T-helper 2 cell treated with Interferon-gamma antibody and Interleukin-4, amounts not matched to agents 100 ng/mL and 5 ng/mL, for 36 hours (primary cell): ENCODE measurements at regions not wholly inside any gene's neighbourhood (a gene's known extent, or its start where the extent isn't known, plus 50 kb on each side); places are given as distances from the start of the nearest gene placed in this dataset.

ENCODE experiments used
- intact Hi-C: fragments of 100-400 bp; cut with micrococcal nuclease; formaldehyde crosslinking; loops from one replicate; pipeline ENCODE4 v1.15.1; 2023

DNA sequence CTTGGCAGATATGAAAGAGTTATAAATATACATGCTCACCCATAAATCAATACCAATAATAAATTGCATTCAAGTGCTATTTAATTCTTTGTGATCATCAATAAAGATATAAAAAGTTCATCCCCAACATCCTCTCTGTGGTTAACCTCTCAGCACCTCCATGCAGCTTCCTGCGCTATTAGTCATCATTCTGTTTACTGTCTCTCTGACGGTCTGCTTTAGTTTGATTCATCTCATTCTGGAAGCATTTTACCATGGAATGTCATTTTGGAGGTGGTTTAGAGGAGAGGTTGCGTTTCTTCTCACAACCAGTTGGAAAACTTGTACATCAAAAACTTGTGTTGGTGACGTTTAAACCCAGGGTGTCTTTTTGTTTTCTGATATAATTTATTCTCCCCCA lies 486.6 kb downstream of the BRINP1 start:
- intact Hi-C loops = no loop called here

DNA sequence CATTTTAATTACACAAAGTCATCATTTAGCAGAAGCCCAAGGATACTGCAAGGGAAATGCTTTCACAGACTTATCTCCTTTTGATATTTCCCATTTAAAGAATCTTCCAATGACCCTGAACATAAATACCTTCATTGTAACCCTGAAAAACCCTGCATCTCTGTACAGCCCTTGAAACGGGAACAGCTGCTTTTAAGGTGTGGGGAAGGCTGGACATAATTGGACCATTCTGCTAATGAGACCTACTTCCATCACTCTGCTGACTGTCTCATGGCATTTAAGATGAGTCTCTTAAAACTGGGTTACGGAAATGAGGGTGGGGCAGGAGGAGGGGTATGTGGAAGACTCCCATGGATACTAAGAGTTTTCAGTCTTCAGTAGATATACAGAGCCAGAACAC lies 485.8 kb downstream of the BRINP1 start:
- intact Hi-C loops = no loop called here

DNA sequence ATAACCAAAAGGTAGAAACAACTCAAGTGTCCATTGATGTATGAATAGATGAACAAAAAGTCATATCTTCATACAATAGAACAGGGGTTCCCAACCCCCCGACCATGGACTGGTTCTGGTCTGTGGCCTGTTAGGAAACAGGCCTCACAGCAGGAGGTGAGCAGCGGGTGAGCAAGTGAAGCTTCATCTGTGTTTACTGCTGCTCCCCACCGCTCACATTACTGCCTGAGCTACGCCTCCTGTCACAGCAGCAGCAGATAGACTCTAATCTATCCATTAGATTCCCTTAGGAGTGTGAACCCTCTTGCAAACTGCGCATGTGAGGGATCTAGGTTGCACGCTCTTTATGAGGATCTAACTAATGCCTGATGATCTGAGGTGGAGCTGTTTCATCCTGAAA lies 478.0 kb downstream of the BRINP1 start:
- intact Hi-C loops = no loop called here

DNA sequence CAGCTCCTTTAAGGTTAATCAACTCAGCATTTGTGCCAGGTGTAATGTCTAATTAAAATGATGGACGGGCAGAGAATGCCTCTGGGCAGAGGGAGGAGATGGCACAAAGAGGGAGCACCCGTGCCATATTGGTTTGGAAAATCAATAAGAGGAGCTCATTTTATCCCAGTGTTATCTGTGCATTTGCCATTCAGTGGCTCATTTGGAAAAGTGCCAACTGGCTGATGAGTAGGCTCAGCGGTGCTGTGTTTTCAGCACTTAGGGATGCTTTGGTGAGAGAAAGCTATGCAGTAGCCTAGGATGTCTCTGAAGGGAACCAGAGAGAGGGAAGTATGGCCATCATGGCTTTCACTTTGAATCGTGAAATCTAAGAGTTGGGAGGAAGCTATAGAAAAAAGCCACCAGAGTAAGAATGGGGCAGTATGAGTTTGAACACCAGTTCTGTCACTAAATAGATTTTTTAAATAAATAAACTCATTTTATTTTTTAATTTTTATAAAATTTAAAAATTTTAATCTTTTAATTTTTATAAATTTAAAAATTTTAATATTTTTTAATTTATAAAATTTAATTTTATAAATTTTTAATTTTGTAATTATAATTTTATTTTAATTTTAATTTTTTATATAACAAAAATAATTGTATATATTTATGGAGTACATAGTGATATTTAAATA lies 472.8 kb downstream of the BRINP1 start:
- intact Hi-C loops = no loop called here

DNA sequence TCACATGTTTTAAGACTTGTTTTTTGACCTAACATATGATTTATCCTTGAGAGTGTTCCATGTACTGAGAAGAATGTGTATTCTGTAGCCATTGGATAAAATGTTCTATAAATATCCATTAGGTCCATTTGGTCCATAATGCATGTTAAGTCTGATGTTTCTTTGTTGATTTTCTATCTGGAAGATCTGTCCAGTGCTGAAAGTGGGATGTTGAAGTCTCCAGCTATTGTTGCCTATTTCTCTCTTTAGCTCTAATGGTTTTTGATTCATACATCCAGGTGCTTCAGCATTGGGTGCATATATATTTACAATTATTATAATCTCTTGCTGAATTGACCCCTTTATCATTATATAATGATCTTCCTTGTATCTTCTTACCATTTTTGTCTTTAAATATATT lies 451.1 kb downstream of the BRINP1 start:
- intact Hi-C loops = no loop called here

DNA sequence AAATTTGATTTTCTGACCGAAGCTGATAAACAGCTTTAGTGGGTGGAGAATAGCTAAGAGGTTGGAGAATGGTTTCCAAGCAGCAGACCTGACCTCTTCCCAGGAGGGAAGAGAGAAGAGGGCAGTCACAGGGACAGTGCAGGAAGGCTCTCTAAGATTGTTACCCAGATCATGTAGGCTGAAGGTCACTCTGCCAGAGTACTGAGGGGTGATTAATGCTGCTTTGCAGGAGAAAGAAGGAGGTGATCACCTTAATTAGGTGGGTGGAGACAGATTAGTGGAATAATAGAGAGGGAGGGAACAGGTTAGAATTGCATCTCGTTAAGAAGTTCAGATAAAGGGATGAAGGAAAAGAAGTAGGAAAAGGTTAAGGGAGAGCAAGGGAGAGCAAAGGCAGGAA lies 440.5 kb downstream of the BRINP1 start:
- intact Hi-C loops = no loop called here

DNA sequence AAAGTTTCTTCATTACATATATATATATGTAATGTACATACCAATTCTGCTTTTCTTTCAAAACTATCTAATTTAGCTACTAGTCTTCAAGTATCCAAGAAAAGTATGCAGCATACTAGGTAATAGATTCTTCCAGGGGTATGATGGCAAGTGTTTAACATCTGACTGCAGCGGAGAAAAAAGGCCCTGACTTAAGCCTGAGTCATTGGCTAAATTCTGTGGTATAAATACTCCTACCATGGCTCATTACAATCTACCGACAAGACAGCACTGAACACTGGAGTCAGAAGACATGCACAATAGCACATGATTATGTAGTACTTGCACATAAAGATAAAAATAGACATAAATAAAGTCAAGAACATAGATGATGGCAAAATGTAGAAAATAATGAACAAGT lies 439.9 kb downstream of the BRINP1 start:
- intact Hi-C loops = no loop called here

DNA sequence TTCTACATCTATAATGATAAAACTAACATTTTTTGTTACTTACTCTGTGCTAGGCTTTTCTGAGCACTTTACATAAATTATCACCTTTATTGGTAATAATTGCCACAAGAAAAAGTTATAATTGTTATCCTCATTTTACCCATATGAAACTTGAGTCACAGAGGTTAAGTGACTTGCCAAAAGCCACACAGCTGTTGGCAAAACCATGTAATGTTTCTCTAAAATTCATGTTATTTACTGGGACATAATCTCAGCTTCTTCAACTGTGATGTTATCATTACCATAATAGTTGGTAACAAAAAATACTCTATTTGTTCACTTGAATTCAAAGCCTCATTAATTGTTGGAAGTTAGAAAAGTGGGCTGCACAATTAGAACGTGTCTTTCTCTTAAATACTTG lies 437.3 kb downstream of the BRINP1 start:
- intact Hi-C loops = no loop called here

DNA sequence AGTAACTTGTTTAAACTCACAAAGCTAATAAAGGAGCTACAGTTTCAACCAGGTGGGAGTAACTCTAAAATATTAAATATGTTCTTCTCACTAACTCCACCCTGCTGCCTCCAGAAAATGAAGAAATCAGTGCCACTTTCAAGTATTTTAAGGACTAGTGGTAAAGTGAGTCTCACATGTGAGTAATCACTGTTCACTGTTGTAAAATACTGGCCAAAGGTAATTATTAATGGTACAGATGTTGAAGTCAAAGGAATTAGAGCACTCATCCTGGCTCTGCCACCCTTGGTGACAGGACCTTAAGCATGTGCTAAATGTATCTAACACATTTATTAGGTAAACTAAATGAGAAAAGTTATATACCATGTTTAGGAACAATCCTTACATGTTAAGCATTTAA lies 430.7 kb downstream of the BRINP1 start:
- intact Hi-C loops = no loop called here

DNA sequence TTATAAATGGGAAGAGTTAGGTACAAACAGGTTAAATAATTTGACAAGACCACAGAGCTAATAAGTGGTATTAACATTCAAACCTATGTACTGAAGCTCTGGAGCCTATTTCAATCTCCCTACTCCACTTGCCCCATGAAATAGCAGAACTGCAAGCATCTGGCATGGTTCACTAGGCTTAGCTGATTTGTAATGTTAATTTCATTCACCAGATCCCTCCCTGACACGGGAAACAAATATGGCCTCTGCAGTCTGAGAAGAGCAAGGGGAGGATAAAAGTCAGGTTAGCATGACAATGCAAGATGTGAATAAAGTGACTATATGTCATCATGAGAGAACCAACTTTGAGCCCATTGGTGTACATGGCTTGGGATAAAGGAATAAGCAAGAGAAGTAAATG lies 428.8 kb downstream of the BRINP1 start:
- intact Hi-C loops = no loop called here

DNA sequence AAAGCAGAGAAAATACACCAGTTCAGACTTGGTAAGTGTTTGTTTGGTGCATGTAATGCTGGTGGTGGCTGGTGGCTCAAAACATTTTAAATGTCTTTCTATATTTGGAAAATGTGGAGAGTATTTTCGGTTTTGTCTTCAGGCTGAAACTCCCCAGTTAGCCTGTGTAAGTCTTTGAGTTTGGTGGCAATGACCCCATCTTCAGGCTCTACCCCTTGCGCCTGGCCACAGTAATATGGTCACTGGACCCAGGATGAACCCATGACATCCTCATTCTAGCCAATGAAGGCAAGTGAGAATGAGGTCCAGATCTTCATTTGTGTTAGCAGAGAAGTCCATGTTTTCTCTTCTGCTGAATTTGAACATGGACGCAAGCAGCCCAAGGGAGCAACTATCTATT lies 422.6 kb downstream of the BRINP1 start:
- intact Hi-C loops = no loop called here

DNA sequence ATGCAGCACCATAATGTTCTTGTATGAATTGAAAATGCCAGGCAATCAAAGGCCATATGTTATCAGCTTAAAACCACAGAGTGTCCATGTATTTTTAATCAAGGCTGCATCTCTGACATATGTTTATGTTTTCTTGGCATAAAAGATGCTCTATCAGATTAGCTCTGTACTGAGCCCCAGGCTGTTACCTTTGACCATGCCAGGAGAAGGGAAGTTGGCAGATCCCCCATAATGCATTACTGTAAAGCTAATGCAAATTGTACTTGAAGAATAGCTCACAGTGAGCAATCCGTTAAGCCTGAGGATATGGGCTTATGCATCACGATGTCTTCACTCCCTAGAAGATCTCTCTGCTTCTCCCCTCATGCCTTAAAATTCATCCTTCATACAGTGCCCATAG lies 414.4 kb downstream of the BRINP1 start:
- intact Hi-C loops = no loop called here

DNA sequence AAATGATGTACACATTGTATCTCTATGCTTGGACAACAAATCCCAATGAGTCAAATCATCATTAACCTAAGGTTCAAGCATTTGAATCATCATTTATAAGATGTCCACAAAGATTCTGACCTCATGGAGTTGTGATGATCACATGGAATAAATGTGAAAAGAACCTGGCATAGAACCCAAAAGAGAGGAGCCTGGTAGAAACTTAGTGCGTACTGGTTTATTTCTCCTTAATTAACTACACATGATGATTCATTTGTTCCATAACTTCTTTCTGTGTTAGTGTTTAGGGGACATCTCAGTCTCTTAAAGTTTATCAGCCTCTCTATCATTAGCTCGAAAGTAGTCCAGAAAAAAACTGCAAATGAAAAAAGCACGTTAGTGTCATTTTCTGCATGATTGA lies 411.6 kb downstream of the BRINP1 start:
- intact Hi-C loops = no loop called here

DNA sequence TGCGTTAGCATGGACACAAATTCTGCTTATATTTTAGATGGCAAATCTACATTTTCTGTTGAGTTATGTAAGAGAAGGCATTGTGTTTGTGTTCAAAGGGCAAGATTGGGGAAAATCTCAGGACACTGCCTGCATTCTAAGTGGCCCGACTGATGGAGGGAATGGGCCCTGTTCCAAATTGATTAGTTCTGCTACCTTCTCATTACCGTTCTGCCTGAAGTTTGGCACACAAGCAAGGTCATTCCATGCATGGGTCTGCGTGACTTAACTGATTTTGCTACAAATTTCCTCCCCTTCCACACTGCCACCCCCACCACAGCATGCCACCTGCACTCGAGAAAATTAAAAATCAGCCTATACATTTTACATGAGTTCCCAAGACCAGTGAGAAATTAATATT lies 409.9 kb downstream of the BRINP1 start:
- intact Hi-C loops = no loop called here

DNA sequence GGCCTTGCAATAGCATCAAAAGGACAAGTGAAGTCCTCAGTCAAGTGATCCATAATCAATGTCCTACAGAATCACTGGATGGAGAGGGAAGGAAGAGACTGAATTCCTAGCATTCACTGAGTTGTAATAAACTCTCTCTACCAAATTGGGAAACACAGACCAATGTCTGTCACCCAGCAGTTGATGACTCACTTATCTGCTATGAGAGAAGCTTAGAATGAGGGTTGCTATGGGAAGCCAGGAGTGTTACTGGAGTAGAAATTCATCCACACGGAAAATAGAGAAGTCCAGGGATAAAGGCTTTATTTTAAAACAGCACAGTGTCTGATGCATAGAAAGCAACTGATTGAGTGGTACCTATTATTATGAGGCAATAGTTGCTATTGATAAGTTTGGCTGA lies 407.4 kb downstream of the BRINP1 start:
- intact Hi-C loops = no loop called here

DNA sequence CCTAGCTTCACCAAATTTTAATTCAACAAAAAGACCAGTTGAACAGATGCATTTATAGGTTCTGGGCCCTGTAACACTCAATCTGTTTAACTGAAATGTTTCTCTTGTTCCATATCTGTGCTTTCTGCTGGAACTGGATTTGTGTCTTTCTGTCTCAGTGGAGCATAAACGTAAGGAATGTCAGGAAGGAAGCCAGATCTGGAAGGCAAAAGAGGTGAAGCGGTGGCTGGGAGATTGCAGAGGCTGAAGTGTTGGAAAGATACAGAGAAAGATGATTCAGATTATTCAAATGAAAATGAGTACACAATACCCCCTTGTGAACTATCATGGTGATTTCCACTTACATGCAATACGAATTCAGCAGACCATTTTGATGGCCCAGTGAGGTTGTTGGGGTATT lies 406.8 kb downstream of the BRINP1 start:
- intact Hi-C loops = no loop called here

DNA sequence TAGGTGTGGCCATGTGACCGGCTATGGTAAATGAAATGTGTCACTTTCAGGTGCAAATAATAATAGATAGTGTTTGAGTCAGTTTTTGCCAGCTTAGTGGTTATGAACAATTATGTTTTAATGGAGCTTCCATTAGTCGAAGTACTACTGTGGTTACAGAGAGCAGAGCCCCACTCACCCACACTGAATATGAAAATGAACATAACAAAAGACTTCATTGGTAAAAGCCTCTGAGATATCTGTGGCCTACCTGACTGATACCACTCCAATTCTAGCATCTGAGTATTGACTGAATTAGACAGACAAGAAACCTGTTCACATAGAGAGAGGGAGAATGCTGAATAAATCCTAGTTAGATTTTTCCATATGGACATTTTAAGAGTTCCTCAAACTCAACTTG lies 405.6 kb downstream of the BRINP1 start:
- intact Hi-C loops = no loop called here

DNA sequence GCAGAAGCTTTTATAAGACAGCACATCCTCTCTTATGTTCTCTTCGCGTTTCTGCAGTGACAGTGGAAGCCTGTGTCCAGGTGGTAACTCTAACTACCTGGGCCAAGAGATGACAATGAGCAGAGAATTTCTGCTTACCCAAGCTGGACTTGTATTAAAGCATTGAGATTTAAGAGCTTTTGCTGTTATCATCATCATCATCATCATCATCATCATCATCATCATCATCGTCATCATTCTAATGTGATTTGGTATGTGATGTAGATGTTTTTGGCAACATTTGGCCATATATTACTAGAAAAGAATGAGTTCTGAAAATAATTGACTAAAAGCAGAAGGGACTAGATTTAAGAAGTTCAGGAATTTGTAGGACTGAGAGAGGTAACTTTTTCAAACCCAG lies 401.3 kb downstream of the BRINP1 start:
- intact Hi-C loops = no loop called here

DNA sequence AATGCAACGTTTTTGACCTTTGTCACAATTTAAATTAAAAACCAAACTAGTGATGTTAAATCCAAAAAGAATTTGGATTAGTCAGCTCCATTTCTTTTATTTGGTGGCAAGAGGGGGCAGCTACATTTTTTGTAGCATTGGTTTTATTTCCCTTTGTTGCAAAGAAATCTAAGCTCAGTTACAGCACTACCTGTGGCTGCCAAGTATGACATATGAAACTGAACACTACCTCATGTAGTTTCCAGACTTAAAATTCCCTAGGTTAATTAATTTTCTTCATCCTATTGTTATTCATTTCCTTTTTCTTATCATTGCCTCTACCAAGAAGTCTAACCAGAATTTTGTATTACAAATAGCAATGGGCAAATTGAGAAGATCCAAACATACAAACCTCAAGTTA lies 393.5 kb downstream of the BRINP1 start:
- intact Hi-C loops = no loop called here

DNA sequence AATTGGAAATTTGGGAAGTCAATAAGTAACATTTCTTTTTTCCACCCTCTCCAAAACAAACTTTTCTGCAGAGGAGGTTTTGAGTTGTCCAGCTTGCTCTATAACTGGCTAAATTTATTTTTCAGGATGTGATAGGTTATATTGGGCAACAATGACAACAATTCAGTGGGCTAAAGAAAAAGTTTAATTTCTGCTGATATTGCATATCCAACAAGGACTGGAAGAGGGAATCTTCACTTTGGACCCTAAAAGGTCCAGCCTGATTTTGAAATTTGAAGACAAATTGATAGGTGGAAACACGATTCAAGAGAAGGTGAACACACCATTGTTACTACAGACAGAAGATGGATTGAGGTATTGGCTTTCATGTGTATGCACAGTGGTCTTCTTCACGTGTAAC lies 393.1 kb downstream of the BRINP1 start:
- intact Hi-C loops = no loop called here

DNA sequence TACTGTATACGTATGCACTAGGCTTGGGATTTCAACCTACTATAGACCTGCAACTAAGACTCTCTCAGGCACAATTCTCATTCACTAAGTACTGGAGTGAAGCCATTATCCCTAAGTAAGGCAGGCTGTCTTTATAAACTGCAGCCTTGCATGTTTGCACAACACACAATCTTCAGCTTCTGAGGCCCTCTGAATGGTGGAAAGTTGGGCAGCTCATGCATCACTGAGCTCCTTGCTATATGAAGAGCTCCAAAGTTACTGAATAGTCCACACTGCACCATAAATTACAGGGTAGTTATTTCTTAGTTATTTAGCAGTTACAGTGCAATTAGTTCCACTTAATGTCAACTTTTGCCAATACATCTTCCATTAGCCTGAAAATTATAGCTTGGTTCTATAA lies 384.6 kb downstream of the BRINP1 start:
- intact Hi-C loops = no loop called here

DNA sequence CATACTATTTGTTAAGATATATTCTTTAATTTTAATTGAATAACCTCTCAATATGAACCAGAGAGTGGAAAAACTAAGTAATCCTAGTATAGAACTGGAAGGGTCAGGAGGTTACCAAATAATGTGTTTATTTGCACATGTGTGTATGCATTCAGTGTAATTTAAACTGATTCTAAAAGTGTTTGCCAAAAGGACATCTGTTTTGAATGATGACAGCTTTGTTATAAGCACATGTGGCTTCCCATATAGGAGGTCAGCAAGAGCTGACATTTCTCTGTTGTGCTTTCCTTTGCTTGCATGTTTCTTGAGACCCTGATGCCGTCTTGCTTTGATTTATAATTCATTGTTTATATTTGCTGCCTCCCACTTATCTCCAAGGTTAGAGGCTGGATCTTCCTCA lies 383.4 kb downstream of the BRINP1 start:
- intact Hi-C loops = no loop called here

DNA sequence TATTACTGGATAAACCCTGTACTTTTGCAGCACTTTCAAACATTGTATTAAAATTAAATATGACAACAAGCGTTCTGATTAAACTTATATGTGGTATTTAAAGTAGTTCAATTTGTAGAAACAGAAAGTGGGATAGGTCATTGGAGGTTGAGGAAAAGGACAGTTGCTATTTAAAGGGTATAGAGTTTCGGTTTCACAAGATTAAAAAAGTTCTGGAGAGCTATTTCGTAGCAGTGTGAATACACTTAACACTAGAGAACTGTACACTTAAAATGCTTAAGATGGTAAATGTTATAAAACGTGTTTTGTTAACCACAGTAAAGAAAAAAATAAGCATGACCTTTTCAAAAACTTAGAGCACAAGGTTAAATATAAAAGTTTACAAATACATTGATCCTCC lies 382.1 kb downstream of the BRINP1 start:
- intact Hi-C loops = no loop called here

DNA sequence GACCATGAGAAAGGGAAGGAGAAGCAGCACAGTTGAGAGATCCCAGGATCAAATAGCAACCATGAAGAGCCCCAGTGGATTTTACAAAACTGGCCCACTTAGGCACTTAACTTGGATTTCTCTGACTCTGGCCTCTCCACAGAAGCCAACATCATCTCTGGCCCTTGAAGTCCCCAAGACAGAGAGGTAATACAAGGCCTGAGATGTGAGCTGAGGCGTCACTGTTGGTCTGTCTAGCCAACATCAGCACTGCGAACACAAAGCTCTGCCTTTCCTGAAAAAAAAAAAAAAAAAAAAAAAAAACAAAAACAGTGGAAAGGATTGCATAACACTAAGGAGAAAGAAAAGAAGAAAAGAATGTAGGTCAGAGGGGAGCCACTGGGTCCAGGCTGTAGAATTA lies 378.3 kb downstream of the BRINP1 start:
- intact Hi-C loops = no loop called here
